ENCODE measurements at regions not wholly inside any gene's neighbourhood (a gene's known extent, or its start where the extent isn't known, plus 50 kb on each side); places are given as distances from the start of the nearest gene placed in this dataset.

- DNase-seq = no peak
These were observed 212.3 kb downstream of the TFAP2C start for GRCh38 chr20:56841346-56841908.

GRCh38 chr20:56842056-56842455, 212.9 kb downstream of the TFAP2C start:
- no peak for DNase-seq

- no peak for DNase-seq
These were observed 214.3 kb downstream of the TFAP2C start for GRCh38 chr20:56843386-56843785.

GRCh38 chr20:56843817-56844216, 214.7 kb downstream of the TFAP2C start:
- no peak for DNase-seq

- no peak for DNase-seq
These were observed 216.5 kb downstream of the TFAP2C start for GRCh38 chr20:56845546-56846086.

GRCh38 chr20:56848561-56848960, 219.5 kb downstream of the TFAP2C start:
- no peak for DNase-seq

- DNase-seq = no peak
These were observed 222.4 kb downstream of the TFAP2C start for GRCh38 chr20:56851552-56851951.

GRCh38 chr20:56855708-56856107, 226.6 kb downstream of the TFAP2C start:
- DNase-seq = no peak

- no peak for DNase-seq
These were observed 228.8 kb downstream of the TFAP2C start for GRCh38 chr20:56857950-56858349.

GRCh38 chr20:56859039-56859800, 230.1 kb downstream of the TFAP2C start:
- DNase-seq = no peak

GRCh38 chr20:56859801-56860261, 230.7 kb downstream of the TFAP2C start:
- no peak for DNase-seq

GRCh38 chr20:56860413-56860812, 231.3 kb downstream of the TFAP2C start:
- DNase-seq = no peak

- no peak for DNase-seq
These were observed 232.5 kb downstream of the TFAP2C start for GRCh38 chr20:56861590-56861989.

GRCh38 chr20:56865055-56865454, 235.9 kb downstream of the TFAP2C start:
- no peak for DNase-seq

- no peak for DNase-seq
These were observed 238.0 kb downstream of the TFAP2C start for GRCh38 chr20:56867128-56867527.

GRCh38 chr20:56868746-56869145, 239.6 kb downstream of the TFAP2C start:
- DNase-seq = no peak

GRCh38 chr20:56870271-56870670, 241.2 kb downstream of the TFAP2C start:
- no peak for DNase-seq

GRCh38 chr20:56871691-56872090, 242.6 kb downstream of the TFAP2C start:
- DNase-seq = no peak

GRCh38 chr20:56872620-56873458, 243.7 kb downstream of the TFAP2C start:
- DNase-seq = no peak

GRCh38 chr20:56873836-56874235, 244.7 kb downstream of the TFAP2C start:
- DNase-seq = no peak

GRCh38 chr20:56875052-56875659, 246.1 kb downstream of the TFAP2C start:
- peak; percentile 13 for DNase-seq

- DNase-seq = no peak
These were observed 246.7 kb downstream of the TFAP2C start for GRCh38 chr20:56875803-56876202.

GRCh38 chr20:56885521-56885920, 256.4 kb downstream of the TFAP2C start:
- DNase-seq = no peak

Measured in DMS53 (cell line).